ENCODE measurements at regions not wholly inside any gene's neighbourhood (a gene's known extent, or its start where the extent isn't known, plus 50 kb on each side); places are given as distances from the start of the nearest gene placed in this dataset.
"Not testable (repeated sequence)": the region's sequence is repeated elsewhere in the genome, so short reads cannot be mapped to it uniquely, and the experiment has no call there.

- TF ChIP-seq CTCF (IDR thresholded peaks at IDR 0.05); ZFX (IDR thresholded peaks at IDR 0.05; ENCODE audit: borderline replicate concordance): not testable (repeated sequence)
Measured at GRCh38 chr4:149915735-149916134, 100.1 kb upstream of the IQCM start.

All from 22Rv1 (cell line).